GM23248 (cell line): ENCODE measurements at regions not wholly inside any gene's neighbourhood (a gene's known extent, or its start where the extent isn't known, plus 50 kb on each side); places are given as distances from the start of the nearest gene placed in this dataset.
A peak's percentile ranks its signal among the peaks of the same experiment; 100 is the strongest.

Experiments
- DNase-seq: peaks from one replicate; pipeline ENCODE4 v3.0.0-alpha.2; 2015
- H2AFZ ChIP-seq: fragments of 200-600 bp; sonication (generic); 2 replicates; pipeline ENCODE4 v1.6.1; 2016; ENCODE audit warnings: antibody characterized with exemption
- H3F3A ChIP-seq: fragments of 200-600 bp; sonication (generic); 2 replicates; pipeline ENCODE4 v1.6.1; 2016; ENCODE audit warnings: mild to moderate bottlenecking, antibody characterized with exemption, mixed run types; ENCODE audit not compliant: insufficient read depth
- H3K27ac ChIP-seq: fragments of 200-600 bp; sonication (generic); 2 replicates; pipeline ENCODE4 v1.5.1; 2016; ENCODE audit warnings: mild to moderate bottlenecking
- H3K27me3 ChIP-seq: fragments of 200-600 bp; sonication (generic); replicated peaks from 2 replicates; pipeline ENCODE4 v1.6.1; 2016; ENCODE audit warnings: mild to moderate bottlenecking; ENCODE audit not compliant: insufficient read depth
- H3K36me3 ChIP-seq: fragments of 200-600 bp; sonication (generic); 2 replicates; pipeline ENCODE4 v1.6.1; 2016; ENCODE audit warnings: low read depth, mild to moderate bottlenecking
- H3K4me1 ChIP-seq: fragments of 200-600 bp; sonication (generic); 2 replicates; pipeline ENCODE4 v1.6.1; 2016; ENCODE audit warnings: mild to moderate bottlenecking; ENCODE audit not compliant: insufficient read depth
- H3K4me2 ChIP-seq: fragments of 200-600 bp; sonication (generic); one replicate; pipeline ENCODE4 v1.6.1; 2016; ENCODE audit warnings: mild to moderate bottlenecking; ENCODE audit not compliant: unreplicated experiment
- H3K4me3 ChIP-seq: fragments of 200-600 bp; sonication (generic); 2 replicates; pipeline ENCODE4 v1.5.1; 2016; ENCODE audit warnings: mild to moderate bottlenecking
- H3K79me2 ChIP-seq: fragments of 200-600 bp; sonication (generic); 2 replicates; pipeline ENCODE4 v1.6.1; 2016; ENCODE audit warnings: mild to moderate bottlenecking; ENCODE audit not compliant: insufficient read depth
- H3K9ac ChIP-seq: fragments of 200-600 bp; sonication (generic); 2 replicates; pipeline ENCODE4 v1.6.1; 2016; ENCODE audit warnings: mild to moderate bottlenecking
- H3K9me2 ChIP-seq: fragments of 200-600 bp; sonication (generic); 2 replicates; pipeline ENCODE4 v1.6.1; 2016; ENCODE audit warnings: mixed run types, mild to moderate bottlenecking, moderate library complexity; ENCODE audit not compliant: insufficient read depth
- H3K9me3 ChIP-seq: fragments of 200-600 bp; sonication (generic); one replicate; pipeline ENCODE4 v1.6.1; 2017; ENCODE audit warnings: low read depth
- H4K20me1 ChIP-seq: fragments of 200-600 bp; sonication (generic); 2 replicates; pipeline ENCODE4 v1.6.0; 2016; ENCODE audit not compliant: insufficient read depth
- EZH2 ChIP-seq: fragments of 200-600 bp; sonication (generic); IDR thresholded peaks from 2 replicates; pipeline ENCODE4 v1.6.1; 2018; ENCODE audit warnings: antibody characterized with exemption, mild to moderate bottlenecking; ENCODE audit not compliant: insufficient read depth, poor library complexity, severe bottlenecking
- EZH2phosphoT487 ChIP-seq: fragments of 200-600 bp; sonication (generic); IDR thresholded peaks from 2 replicates; pipeline ENCODE4 v1.6.1; 2018; ENCODE audit warnings: antibody characterized with exemption, moderate library complexity, mild to moderate bottlenecking, low read depth; ENCODE audit not compliant: insufficient read depth
- WGBS, 2 experiments: methylation state at CpG; one replicate each; pipeline ENCODE4 v1.1.6; 2015 to 2017; ENCODE audit warnings: low lambda C conversion rate in 2 of 2, low coverage in 1 of 2; ENCODE audit errors: missing lambda C conversion rate in 2 of 2; 5-methylcytosine and 5-hydroxymethylcytosine counted together
- in situ Hi-C: fragments of 300-500 bp; cut with MboI; formaldehyde crosslinking; loops from 2 replicates; pipeline ENCODE4 v1.15.0; 2020

- 25 to 43% methylated on average over 3 to 6 of the region's 6 CpGs for WGBS, 2 experiments
- H3K9me2 ChIP-seq = no peaks in the 10 kb centered on the region
- H3K36me3 ChIP-seq = no peaks in the 10 kb centered on the region
- TF ChIP-seq EZH2 = no peak
- TF ChIP-seq EZH2phosphoT487 = no peak
- no peaks in the 10 kb centered on the region for H3K27me3 ChIP-seq
- no peak for DNase-seq
- no peak overlapping the region for H3K27ac ChIP-seq
- no peak overlapping the region for H3K4me2 ChIP-seq
- no peaks in the 10 kb centered on the region for H3F3A ChIP-seq
- H3K9ac ChIP-seq = no peak overlapping the region
- H3K4me1 ChIP-seq = no peaks in the 10 kb centered on the region
- no peaks in the 10 kb centered on the region for H4K20me1 ChIP-seq
- H3K9me3 ChIP-seq = no peaks in the 10 kb centered on the region
- no peak overlapping the region for H3K4me3 ChIP-seq
- in situ Hi-C loops = no loop called here
- H2AFZ ChIP-seq = no peak overlapping the region
- H3K79me2 ChIP-seq = no peaks in the 10 kb centered on the region
These were observed 58.3 kb downstream of the C11orf87 start for GRCh38 chr11:109480251-109480650.

- Histone ChIP-seq H3K27ac (no peak overlapping the region), H3K9me3 (no peaks in the 10 kb centered on the region), H3K36me3 (no peaks in the 10 kb centered on the region), H4K20me1 (no peaks in the 10 kb centered on the region), H3K79me2 (no peaks in the 10 kb centered on the region), H3K9ac (no peak overlapping the region), H3K4me3 (no peak overlapping the region), H2AFZ (no peak overlapping the region), H3K4me2 (no peak overlapping the region), H3K27me3 (no peaks in the 10 kb centered on the region), H3K9me2 (no peaks in the 10 kb centered on the region), H3F3A (no peaks in the 10 kb centered on the region), H3K4me1 (no peaks in the 10 kb centered on the region; the same call in 1 of the 2 replicates)
- in situ Hi-C loops = no loop called here
- 11 to 15% methylated on average over 1 of the region's 1 CpG for WGBS, 2 experiments
- DNase-seq = no peak
- TF ChIP-seq EZH2phosphoT487 = no peak
- TF ChIP-seq EZH2 = no peak
These were observed 64.1 kb downstream of the C11orf87 start for GRCh38 chr11:109486129-109486528.

- no peak overlapping the region for H2AFZ ChIP-seq
- no peak overlapping the region for H3K9ac ChIP-seq
- in situ Hi-C loops = no loop called here
These were observed 69.1 kb downstream of the C11orf87 start for GRCh38 chr11:109490953-109491635.

GRCh38 chr11:109506115-109506514, 84.1 kb downstream of the C11orf87 start:
- Histone ChIP-seq H3K4me2 (no peak overlapping the region), H3F3A (no peaks in the 10 kb centered on the region), H3K27ac (no peak overlapping the region), H3K79me2 (no peaks in the 10 kb centered on the region), H3K9me3 (no peaks in the 10 kb centered on the region), H3K27me3 (no peaks in the 10 kb centered on the region), H3K9ac (no peak overlapping the region), H3K4me3 (no peak overlapping the region), H3K36me3 (no peaks in the 10 kb centered on the region), H3K9me2 (no peaks in the 10 kb centered on the region), H2AFZ (no peak overlapping the region), H3K4me1 (no peaks in the 10 kb centered on the region), H4K20me1 (no peaks in the 10 kb centered on the region)
- TF ChIP-seq EZH2 (no peak), EZH2phosphoT487 (no peak)
- no peak for DNase-seq
- 4 to 7% methylated on average over 3 of the region's 3 CpGs for WGBS, 2 experiments
- in situ Hi-C loops = no loop called here

More at GRCh38 chr11:109490953-109491635, 69.1 kb downstream of the C11orf87 start:
- Histone ChIP-seq H3K4me1 (no peaks in the 10 kb centered on the region; the same call in 1 of the 2 replicates), H3K9me2 (no peaks in the 10 kb centered on the region), H3K27me3 (no peaks in the 10 kb centered on the region), H4K20me1 (no peaks in the 10 kb centered on the region), H3K4me2 (peak overlapping the region; percentile 9), H3K36me3 (no peaks in the 10 kb centered on the region), H3K27ac (peak overlapping the region; percentile 22; the same call in 1 of the 2 replicates), H3K4me3 (no peak overlapping the region), H3K9me3 (no peaks in the 10 kb centered on the region), H3K79me2 (no peaks in the 10 kb centered on the region), H3F3A (no peaks in the 10 kb centered on the region)
- TF ChIP-seq EZH2phosphoT487 (no peak), EZH2 (no peak)
- DNase-seq = peak; percentile 26
- WGBS, 2 experiments = 10 to 11% methylated on average over 4 of the region's 4 CpGs
